ENCODE measurements at regions not wholly inside any gene's neighbourhood (a gene's known extent, or its start where the extent isn't known, plus 50 kb on each side); places are given as distances from the start of the nearest gene placed in this dataset.

- TF ChIP-seq CTCF (IDR thresholded peaks at IDR 0.05; ENCODE audit: extremely low read depth in 1 of 2, insufficient read depth in 1 of 2, low read depth in 1 of 2, low read length in 2 of 2) (no peak), POLR2A (IDR thresholded peaks at IDR 0.05; ENCODE audit: low read depth, low read length) (no peak), JUN (IDR thresholded peaks at IDR 0.05; ENCODE audit: borderline replicate concordance, insufficient read depth, insufficient read length, low read depth) (no peak)
These were observed 203.5 kb upstream of the TMEFF2 start for GRCh38 chr2:192398236-192398635.

Data from endothelial cell of umbilical vein (primary cell).